CD14-positive monocyte (primary cell): ENCODE measurements at regions not wholly inside any gene's neighbourhood (a gene's known extent, or its start where the extent isn't known, plus 50 kb on each side); places are given as distances from the start of the nearest gene placed in this dataset.

Source experiments
- DNase-seq, 3 donors: peaks; one replicate each; pipeline ENCODE4 v3.0.0-alpha.2; 2011 to 2022
- H2AFZ ChIP-seq: 2 replicates; pipeline ENCODE4 v1.6.0; 2012; ENCODE audit warnings: mild to moderate bottlenecking, low read depth, low read length, inconsistent platforms; ENCODE audit not compliant: insufficient read depth, poor library complexity, severe bottlenecking
- H3K27ac ChIP-seq, 2 donors: 1 replicate in 1 of 2; 2 replicates in 1 of 2; pipeline ENCODE4 v1.5.1; 2012 to 2013; ENCODE audit warnings: low read length in 2 of 2, control low read depth in 1 of 2, inconsistent platforms in 1 of 2, low read depth in 1 of 2, mild to moderate bottlenecking in 1 of 2
- H3K27me3 ChIP-seq, 2 donors: one replicate each; pipeline versions ENCODE4 v1.6.0 to v1.6.1; 2011 to 2013; ENCODE audit warnings: low read length in 2 of 2; ENCODE audit not compliant: control insufficient read depth in 2 of 2, insufficient read depth in 2 of 2
- H3K36me3 ChIP-seq, 2 donors: replicated peaks in 1 of 2; 1 replicate in 1 of 2; 2 replicates in 1 of 2; pipeline versions ENCODE4 v1.5.1 to v1.6.1; 2012 to 2013; ENCODE audit warnings: low read length in 2 of 2, control low read depth in 1 of 2, inconsistent platforms in 1 of 2, mild to moderate bottlenecking in 1 of 2; ENCODE audit not compliant: insufficient read depth in 2 of 2, control insufficient read depth in 1 of 2
- H3K4me1 ChIP-seq, 2 donors: 1 replicate in 1 of 2; 2 replicates in 1 of 2; pipeline versions ENCODE4 v1.5.1 to v1.6.1; 2012 to 2013; ENCODE audit warnings: low read length in 2 of 2, control low read depth in 1 of 2, inconsistent platforms in 1 of 2, mild to moderate bottlenecking in 1 of 2, moderate library complexity in 1 of 2; ENCODE audit not compliant: insufficient read depth in 2 of 2, control insufficient read depth in 1 of 2
- H3K4me2 ChIP-seq: replicated peaks from 2 replicates; pipeline ENCODE3; 2012; ENCODE audit warnings: low read length, moderate library complexity, mild to moderate bottlenecking; ENCODE audit not compliant: poor library complexity, severe bottlenecking; ENCODE audit errors: extremely low read depth
- H3K4me3 ChIP-seq, 3 experiments: fragments of 200-600 bp in 1 of 3; sonication (generic) in 1 of 3; replicated peaks in 1 of 3; 1 replicate in 2 of 3; 2 replicates in 1 of 3; pipeline ENCODE4 v1.5.1; 2011 to 2013; ENCODE audit warnings: low read length in 3 of 3, mild to moderate bottlenecking in 3 of 3, control low read depth in 2 of 3, low read depth in 2 of 3, inconsistent platforms in 1 of 3, moderate library complexity in 1 of 3
- H3K79me2 ChIP-seq: 2 replicates; pipeline ENCODE4 v1.6.0; 2012; ENCODE audit warnings: mild to moderate bottlenecking, control low read depth, inconsistent platforms, low read length, moderate library complexity; ENCODE audit not compliant: insufficient read depth
- H3K9ac ChIP-seq: 2 replicates; pipeline ENCODE4 v1.6.0; 2017; ENCODE audit warnings: low read length, mild to moderate bottlenecking; ENCODE audit not compliant: insufficient read depth, poor library complexity, severe bottlenecking
- H3K9me3 ChIP-seq, 2 donors: replicated peaks in 1 of 2; 1 replicate in 1 of 2; 2 replicates in 1 of 2; pipeline versions ENCODE4 v1.5.1 to v1.6.1; 2012 to 2013; ENCODE audit warnings: low read length in 2 of 2, control low read depth in 1 of 2; ENCODE audit not compliant: control insufficient read depth in 1 of 2, insufficient read depth in 1 of 2
- H4K20me1 ChIP-seq: 2 replicates; pipeline ENCODE4 v1.6.0; 2012; ENCODE audit warnings: mild to moderate bottlenecking, low read length, control low read depth, moderate library complexity; ENCODE audit not compliant: insufficient read depth
- H3K27ac Mint-ChIP-seq, 7 donors: one replicate each; pipeline ENCODE4 v1.8.0; 2020; ENCODE audit warnings: mild to moderate bottlenecking in 7 of 7, mixed read lengths in 7 of 7, moderate library complexity in 6 of 7, inconsistent platforms in 2 of 7
- H3K27me3 Mint-ChIP-seq, 3 donors: one replicate each; pipeline ENCODE4 v1.8.0; 2021 to 2022; ENCODE audit warnings: low read depth in 3 of 3, mild to moderate bottlenecking in 3 of 3, mixed read lengths in 3 of 3, moderate library complexity in 3 of 3, inconsistent platforms in 1 of 3
- H3K36me3 Mint-ChIP-seq, 2 donors: one replicate each; pipeline ENCODE4 v1.8.0; 2020; ENCODE audit warnings: mixed read lengths in 2 of 2, inconsistent platforms in 1 of 2, mild to moderate bottlenecking in 1 of 2
- H3K4me1 Mint-ChIP-seq: one replicate; pipeline ENCODE4 v1.8.0; 2020; ENCODE audit warnings: mild to moderate bottlenecking, mixed read lengths
- H3K4me3 Mint-ChIP-seq, 2 donors: one replicate each; pipeline ENCODE4 v1.8.0; 2020; ENCODE audit warnings: mild to moderate bottlenecking in 2 of 2, mixed read lengths in 2 of 2, moderate library complexity in 1 of 2
- H3K9me3 Mint-ChIP-seq, 7 donors: one replicate each; pipeline ENCODE4 v1.8.0; 2020 to 2022; ENCODE audit warnings: mixed read lengths in 7 of 7, mild to moderate bottlenecking in 6 of 7, moderate library complexity in 6 of 7, inconsistent platforms in 2 of 7
- WGBS: methylation state at CpG from one replicate; pipeline ENCODE4 v1.1.5; 2013; ENCODE audit warnings: missing lambda C conversion rate; ENCODE audit not compliant: insufficient coverage; 5-methylcytosine and 5-hydroxymethylcytosine counted together
- intact Hi-C, 2 donors: fragments of 100-400 bp; cut with micrococcal nuclease; formaldehyde crosslinking; loops; one replicate each; pipeline versions ENCODE4 v1.15.0 to v1.15.1; 2023
- TF ChIP-seq, protein P1 (sequence below): fragments of 200-600 bp; IDR thresholded peaks from one replicate; pipeline ENCODE4 v1.8.0; 2022; ENCODE audit warnings: antibody characterized with exemption, mild to moderate bottlenecking

DNA sequence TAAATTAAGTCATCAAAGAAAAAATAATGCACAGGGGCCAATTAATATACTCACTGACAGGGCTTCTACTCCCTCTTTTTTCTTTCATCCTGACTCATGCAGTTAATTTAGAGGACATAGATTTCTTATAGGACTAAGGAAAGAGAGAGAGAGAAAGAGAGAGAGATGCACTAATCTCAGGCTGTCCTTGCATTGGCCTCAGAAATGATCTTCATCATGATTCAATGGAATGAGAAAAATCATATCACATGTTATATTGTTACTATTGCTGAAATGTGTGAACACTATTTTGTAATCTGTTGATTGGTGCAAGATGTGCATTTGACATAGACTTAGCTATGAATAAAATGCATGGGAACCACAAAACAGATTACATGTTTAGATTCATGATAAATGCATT lies 608.3 kb upstream of the NUDT12 start:
- Histone ChIP-seq H3K4me3 (no peak overlapping the region), H3K36me3 (no peaks in the 10 kb centered on the region), H3K9ac (no peak overlapping the region), H2AFZ (no peak overlapping the region), H4K20me1 (no peaks in the 10 kb centered on the region), H3K4me2 (no peak overlapping the region), H3K27me3 (no peaks in the 10 kb centered on the region), H3K9me3 (no peaks in the 10 kb centered on the region), H3K79me2 (no peaks in the 10 kb centered on the region), H3K4me1 (no peaks in the 10 kb centered on the region), H3K27ac (no peak overlapping the region)
- H3K4me1 Mint-ChIP-seq = no peaks in the 10 kb centered on the region
- intact Hi-C loops = no loop called here
- no peak for DNase-seq
- H3K4me3 Mint-ChIP-seq = no peak overlapping the region
- H3K27ac Mint-ChIP-seq = no peak overlapping the region
- H3K36me3 Mint-ChIP-seq = no peaks in the 10 kb centered on the region
- no peaks in the 10 kb centered on the region for H3K9me3 Mint-ChIP-seq
- TF ChIP-seq, protein P1, sequence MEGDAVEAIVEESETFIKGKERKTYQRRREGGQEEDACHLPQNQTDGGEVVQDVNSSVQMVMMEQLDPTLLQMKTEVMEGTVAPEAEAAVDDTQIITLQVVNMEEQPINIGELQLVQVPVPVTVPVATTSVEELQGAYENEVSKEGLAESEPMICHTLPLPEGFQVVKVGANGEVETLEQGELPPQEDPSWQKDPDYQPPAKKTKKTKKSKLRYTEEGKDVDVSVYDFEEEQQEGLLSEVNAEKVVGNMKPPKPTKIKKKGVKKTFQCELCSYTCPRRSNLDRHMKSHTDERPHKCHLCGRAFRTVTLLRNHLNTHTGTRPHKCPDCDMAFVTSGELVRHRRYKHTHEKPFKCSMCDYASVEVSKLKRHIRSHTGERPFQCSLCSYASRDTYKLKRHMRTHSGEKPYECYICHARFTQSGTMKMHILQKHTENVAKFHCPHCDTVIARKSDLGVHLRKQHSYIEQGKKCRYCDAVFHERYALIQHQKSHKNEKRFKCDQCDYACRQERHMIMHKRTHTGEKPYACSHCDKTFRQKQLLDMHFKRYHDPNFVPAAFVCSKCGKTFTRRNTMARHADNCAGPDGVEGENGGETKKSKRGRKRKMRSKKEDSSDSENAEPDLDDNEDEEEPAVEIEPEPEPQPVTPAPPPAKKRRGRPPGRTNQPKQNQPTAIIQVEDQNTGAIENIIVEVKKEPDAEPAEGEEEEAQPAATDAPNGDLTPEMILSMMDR = no peak
- peaks cover 0 to 1% (median 0%) of the 10 kb centered on the region in 3 donors for H3K27me3 Mint-ChIP-seq

DNA sequence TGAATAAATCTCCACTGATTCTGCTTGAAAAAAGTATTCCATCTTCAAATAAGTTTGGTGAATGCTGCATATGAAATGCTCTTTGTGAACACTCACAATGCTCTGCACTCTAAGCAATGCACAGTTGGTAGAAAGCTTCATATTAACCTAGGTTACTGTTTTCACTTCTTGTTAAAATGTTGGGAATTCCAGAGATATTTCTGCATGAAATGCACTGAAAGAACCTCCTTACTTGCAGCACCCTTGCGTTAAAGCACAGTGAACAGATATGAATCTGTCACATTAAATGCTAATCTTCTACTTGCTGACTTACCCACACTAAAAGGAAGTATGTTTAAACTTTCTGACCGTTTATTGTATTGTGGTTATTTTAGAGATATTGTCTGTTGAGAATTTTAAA lies 584.1 kb upstream of the NUDT12 start:
- TF ChIP-seq, protein P1 = no peak
- no CpG with 5 or more reads among the region's 2 CpGs for WGBS

More for the DNA sequence above, 584.1 kb upstream of the NUDT12 start:
- H3K36me3 Mint-ChIP-seq = no peaks in the 10 kb centered on the region
- no peak overlapping the region for H3K4me3 Mint-ChIP-seq
- Histone ChIP-seq H3K4me3 (no peak overlapping the region), H3K79me2 (no peaks in the 10 kb centered on the region), H3K9ac (no peak overlapping the region), H3K4me1 (no peaks in the 10 kb centered on the region), H3K27ac (no peak overlapping the region), H4K20me1 (no peaks in the 10 kb centered on the region), H3K4me2 (no peak overlapping the region), H2AFZ (no peak overlapping the region), H3K9me3 (no peaks in the 10 kb centered on the region), H3K27me3 (no peaks in the 10 kb centered on the region), H3K36me3 (no peaks in the 10 kb centered on the region)
- intact Hi-C loops = no loop called here
- no peak for DNase-seq
- H3K27me3 Mint-ChIP-seq = no peaks in the 10 kb centered on the region
- no peak overlapping the region for H3K27ac Mint-ChIP-seq
- peaks cover 0 to 4% (median 2%) of the 10 kb centered on the region in 7 donors for H3K9me3 Mint-ChIP-seq
- no peaks in the 10 kb centered on the region for H3K4me1 Mint-ChIP-seq
